Stomach (tissue), 4 donors: ENCODE measurements at regions not wholly inside any gene's neighbourhood (a gene's known extent, or its start where the extent isn't known, plus 50 kb on each side); places are given as distances from the start of the nearest gene placed in this dataset.

Experiments used
- CTCF ChIP-seq, 7 experiments: fragments of 450-650 bp in 4 of 7; fragments of 200-600 bp in 3 of 7; sonication (generic) in 3 of 7; IDR thresholded peaks; one replicate each; pipeline ENCODE4 v1.5.1; 2016 to 2019; ENCODE audit warnings: antibody characterized with exemption in 7 of 7, control low read depth in 2 of 7, mild to moderate bottlenecking in 1 of 7
- EP300 ChIP-seq: sonication (generic); formaldehyde crosslinking; IDR thresholded peaks from one replicate; pipeline ENCODE4 v1.6.1; 2017; ENCODE audit warnings: antibody characterized with exemption
- POLR2A ChIP-seq, 4 donors: fragments of 450-650 bp; IDR thresholded peaks; one replicate each; pipeline ENCODE4 v1.6.1; 2016; ENCODE audit warnings: antibody characterized with exemption in 4 of 4, control low read depth in 2 of 4, mild to moderate bottlenecking in 1 of 4, moderate library complexity in 1 of 4
- POLR2AphosphoS5 ChIP-seq, 3 donors: sonication (generic); formaldehyde crosslinking; IDR thresholded peaks; one replicate each; pipeline ENCODE4 v1.6.1; 2016; ENCODE audit warnings: antibody characterized with exemption in 3 of 3

DNA sequence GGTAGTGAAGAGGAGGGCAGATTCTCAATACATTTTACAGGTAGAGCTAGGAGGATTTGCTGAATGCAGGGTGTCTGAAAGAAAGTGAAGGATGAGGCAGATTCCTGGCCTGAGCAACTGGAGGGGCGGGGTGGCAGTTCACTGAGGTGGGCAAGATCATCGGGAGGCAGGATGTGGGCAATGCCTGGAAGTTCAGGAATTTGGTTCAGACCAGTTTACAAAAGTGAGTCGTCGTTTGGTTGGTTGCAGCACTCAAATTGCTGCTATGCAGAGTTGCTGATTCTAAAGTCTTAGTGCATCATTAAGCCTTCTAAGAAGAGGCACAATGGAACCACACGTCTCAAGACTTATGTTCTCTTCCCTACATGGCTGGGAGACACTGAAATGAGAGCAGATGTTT lies 134.0 kb downstream of the MFSD1 start:
- TF ChIP-seq CTCF (IDR thresholded peaks at IDR 0.05) = no peak
- TF ChIP-seq POLR2AphosphoS5 (IDR thresholded peaks at IDR 0.05) = no peak
- no peak for TF ChIP-seq POLR2A (IDR thresholded peaks at IDR 0.05)
- no peak for TF ChIP-seq EP300
